A549 (cell line): ENCODE measurements at regions not wholly inside any gene's neighbourhood (a gene's known extent, or its start where the extent isn't known, plus 50 kb on each side); places are given as distances from the start of the nearest gene placed in this dataset.
A peak's percentile ranks its signal among the peaks of the same experiment; 100 is the strongest.

Experiments
- BHLHE40 ChIP-seq: IDR thresholded peaks from 2 replicates; pipeline ENCODE4 v1.6.1; 2012; ENCODE audit warnings: low read depth, low read length, inconsistent platforms
- CBX8 ChIP-seq: fragments of 200-600 bp; sonication (generic); IDR thresholded peaks from 2 replicates; pipeline ENCODE4 v1.6.1; 2016
- CEBPB ChIP-seq, 2 experiments: fragments of >200 bp in 1 of 2; sonication (Bioruptor Twin) in 1 of 2; formaldehyde crosslinking in 1 of 2; IDR thresholded peaks; 2 replicates each; pipeline ENCODE4 v1.6.1; 2012 to 2016
- E2F6 ChIP-seq: IDR thresholded peaks from 2 replicates; pipeline ENCODE4 v1.6.1; 2012; ENCODE audit warnings: low read depth, borderline replicate concordance
- EHMT2 ChIP-seq: fragments of 200-600 bp; sonication (generic); IDR thresholded peaks from 2 replicates; pipeline ENCODE4 v1.6.1; 2016; ENCODE audit warnings: antibody characterized with exemption, low read depth, mild to moderate bottlenecking, moderate library complexity
- EP300 ChIP-seq, 2 experiments: fragments of >200 bp; sonication (Bioruptor Twin); formaldehyde crosslinking; IDR thresholded peaks; 2 replicates in 1 of 2; 3 replicates in 1 of 2; pipeline ENCODE4 v1.6.1; 2016 to 2017
- ESRRA ChIP-seq: fragments of 150-350 bp; IDR thresholded peaks from 2 replicates; pipeline ENCODE4 v1.6.1; 2014; ENCODE audit warnings: mild to moderate bottlenecking, low read length, borderline replicate concordance
- FOSL2 ChIP-seq, 2 experiments: fragments of 450-650 bp in 1 of 2; fragments of >200 bp in 1 of 2; sonication (Bioruptor Twin) in 1 of 2; formaldehyde crosslinking; IDR thresholded peaks; 2 replicates each; pipeline versions ENCODE4 v1.5.0 to v1.6.1; 2016 to 2020; ENCODE audit warnings: mild to moderate bottlenecking in 1 of 2, moderate library complexity in 1 of 2
- FOXS1 ChIP-seq: fragments of 250-450 bp; sonication (Bioruptor Pico); IDR thresholded peaks from 2 replicates; pipeline ENCODE4 v1.5.0; 2020; ENCODE audit warnings: mild to moderate bottlenecking, moderate library complexity
- HEYL ChIP-seq: fragments of 250-450 bp; sonication (Bioruptor Pico); IDR thresholded peaks from 2 replicates; pipeline ENCODE4 v1.8.0; 2021; ENCODE audit warnings: mild to moderate bottlenecking, moderate library complexity
- HOXA7 ChIP-seq: fragments of 250-450 bp; sonication (Bioruptor Pico); IDR thresholded peaks from 2 replicates; pipeline ENCODE4 v1.5.0; 2020; ENCODE audit warnings: mild to moderate bottlenecking, moderate library complexity
- HOXB13 ChIP-seq: fragments of 250-450 bp; sonication (Bioruptor Pico); IDR thresholded peaks from 2 replicates; pipeline ENCODE4 v1.5.0; 2020; ENCODE audit warnings: low read depth, mild to moderate bottlenecking, moderate library complexity
- HOXB5 ChIP-seq: fragments of 250-450 bp; sonication (Bioruptor Pico); IDR thresholded peaks from 2 replicates; pipeline ENCODE4 v1.5.0; 2020; ENCODE audit warnings: mild to moderate bottlenecking, moderate library complexity
- JUN ChIP-seq, 2 experiments: fragments of >200 bp; sonication (Bioruptor Twin); formaldehyde crosslinking; IDR thresholded peaks; 2 replicates in 1 of 2; 3 replicates in 1 of 2; pipeline ENCODE4 v1.6.1; 2016 to 2017
- JUNB ChIP-seq: fragments of >200 bp; sonication (Bioruptor Twin); formaldehyde crosslinking; IDR thresholded peaks from 2 replicates; pipeline ENCODE4 v1.6.1; 2016
- KDM1A ChIP-seq: fragments of 200-600 bp; sonication (generic); IDR thresholded peaks from 2 replicates; pipeline ENCODE4 v1.6.1; 2016; ENCODE audit warnings: low read depth, mild to moderate bottlenecking
- KDM5A ChIP-seq: fragments of 200-600 bp; sonication (generic); IDR thresholded peaks from 2 replicates; pipeline ENCODE4 v1.6.1; 2016; ENCODE audit warnings: antibody characterized with exemption, mild to moderate bottlenecking
- MAFK ChIP-seq: fragments of 450-650 bp; IDR thresholded peaks from 2 replicates; pipeline ENCODE4 v1.6.1; 2014; ENCODE audit not compliant: partially characterized antibody
- MAZ ChIP-seq: fragments of 150-350 bp; IDR thresholded peaks from 2 replicates; pipeline ENCODE4 v1.6.1; 2014; ENCODE audit warnings: antibody characterized with exemption, low read depth, low read length, borderline replicate concordance
- MYC ChIP-seq: IDR thresholded peaks from 2 replicates; pipeline ENCODE4 v1.6.1; 2012; ENCODE audit warnings: mild to moderate bottlenecking, inconsistent platforms, low read length, improper control_type of control experiment, borderline replicate concordance
- NFE2L2 ChIP-seq: fragments of 150-350 bp; conservative IDR thresholded peaks from 2 replicates; pipeline ENCODE4 v1.6.1; 2014; ENCODE audit warnings: low read length
- PBX3 ChIP-seq: IDR thresholded peaks from 2 replicates; pipeline ENCODE4 v1.6.1; 2012
- PHF8 ChIP-seq: fragments of 200-600 bp; sonication (generic); IDR thresholded peaks from 2 replicates; pipeline ENCODE4 v1.6.1; 2016; ENCODE audit warnings: low read depth, mild to moderate bottlenecking, antibody characterized with exemption, moderate library complexity, borderline replicate concordance
- POLR2A ChIP-seq: IDR thresholded peaks from 2 replicates; pipeline ENCODE4 v1.6.1; 2012; ENCODE audit warnings: mild to moderate bottlenecking, low read length
- POLR2AphosphoS2 ChIP-seq: conservative IDR thresholded peaks from 2 replicates; pipeline ENCODE4 v1.6.1; 2012; ENCODE audit warnings: low read length, improper control_type of control experiment, inconsistent platforms
- RAD21 ChIP-seq, 2 experiments: fragments of >200 bp in 1 of 2; sonication (Bioruptor Twin) in 1 of 2; formaldehyde crosslinking in 1 of 2; IDR thresholded peaks in 1 of 2; conservative IDR thresholded peaks in 1 of 2; 2 replicates in 1 of 2; 3 replicates in 1 of 2; pipeline ENCODE4 v1.6.1; 2012 to 2018; ENCODE audit warnings: inconsistent platforms in 1 of 2
- RARB ChIP-seq: fragments of 250-450 bp; sonication (Bioruptor Pico); IDR thresholded peaks from 2 replicates; pipeline ENCODE4 v1.8.0; 2021; ENCODE audit warnings: mild to moderate bottlenecking, moderate library complexity
- TP53 ChIP-seq: fragments of 250-450 bp; sonication (Bioruptor Pico); IDR thresholded peaks from 2 replicates; pipeline ENCODE4 v1.5.0; 2021; ENCODE audit warnings: mild to moderate bottlenecking, moderate library complexity
- ZC3H11A ChIP-seq: fragments of 450-650 bp; IDR thresholded peaks from 2 replicates; pipeline ENCODE4 v1.6.1; 2014; ENCODE audit warnings: antibody characterized with exemption, mild to moderate bottlenecking
- ZSCAN20 ChIP-seq: fragments of 250-450 bp; sonication (Bioruptor Pico); IDR thresholded peaks from 2 replicates; pipeline ENCODE4 v1.8.0; 2022; ENCODE audit warnings: mild to moderate bottlenecking, moderate library complexity
- TF ChIP-seq, protein P1 (sequence below): fragments of 200-600 bp; sonication (generic); IDR thresholded peaks from 2 replicates; pipeline ENCODE4 v1.6.1; 2016; ENCODE audit warnings: antibody characterized with exemption, mild to moderate bottlenecking, moderate library complexity
- TF ChIP-seq, protein P2 (sequence below): fragments of >200 bp; sonication (Bioruptor Twin); formaldehyde crosslinking; IDR thresholded peaks from 2 replicates; pipeline ENCODE4 v1.6.1; 2016
- TF ChIP-seq, protein P3 (sequence below): fragments of >200 bp; sonication (Bioruptor Twin); formaldehyde crosslinking; IDR thresholded peaks from 3 replicates; pipeline ENCODE4 v1.6.1; 2016
- TF ChIP-seq, protein P4 (sequence below): fragments of 150-350 bp; IDR thresholded peaks from 2 replicates; pipeline ENCODE4 v1.6.1; 2014; ENCODE audit warnings: low read depth, mild to moderate bottlenecking, low read length
- TF ChIP-seq, protein P5 (sequence below): fragments of 450-650 bp; IDR thresholded peaks from 2 replicates; pipeline ENCODE4 v1.6.1; 2014; ENCODE audit warnings: antibody characterized with exemption

GRCh38 chr2:234257859-234258561, 207.5 kb downstream of the SPP2 start (continued):
- TF ChIP-seq, protein P1, sequence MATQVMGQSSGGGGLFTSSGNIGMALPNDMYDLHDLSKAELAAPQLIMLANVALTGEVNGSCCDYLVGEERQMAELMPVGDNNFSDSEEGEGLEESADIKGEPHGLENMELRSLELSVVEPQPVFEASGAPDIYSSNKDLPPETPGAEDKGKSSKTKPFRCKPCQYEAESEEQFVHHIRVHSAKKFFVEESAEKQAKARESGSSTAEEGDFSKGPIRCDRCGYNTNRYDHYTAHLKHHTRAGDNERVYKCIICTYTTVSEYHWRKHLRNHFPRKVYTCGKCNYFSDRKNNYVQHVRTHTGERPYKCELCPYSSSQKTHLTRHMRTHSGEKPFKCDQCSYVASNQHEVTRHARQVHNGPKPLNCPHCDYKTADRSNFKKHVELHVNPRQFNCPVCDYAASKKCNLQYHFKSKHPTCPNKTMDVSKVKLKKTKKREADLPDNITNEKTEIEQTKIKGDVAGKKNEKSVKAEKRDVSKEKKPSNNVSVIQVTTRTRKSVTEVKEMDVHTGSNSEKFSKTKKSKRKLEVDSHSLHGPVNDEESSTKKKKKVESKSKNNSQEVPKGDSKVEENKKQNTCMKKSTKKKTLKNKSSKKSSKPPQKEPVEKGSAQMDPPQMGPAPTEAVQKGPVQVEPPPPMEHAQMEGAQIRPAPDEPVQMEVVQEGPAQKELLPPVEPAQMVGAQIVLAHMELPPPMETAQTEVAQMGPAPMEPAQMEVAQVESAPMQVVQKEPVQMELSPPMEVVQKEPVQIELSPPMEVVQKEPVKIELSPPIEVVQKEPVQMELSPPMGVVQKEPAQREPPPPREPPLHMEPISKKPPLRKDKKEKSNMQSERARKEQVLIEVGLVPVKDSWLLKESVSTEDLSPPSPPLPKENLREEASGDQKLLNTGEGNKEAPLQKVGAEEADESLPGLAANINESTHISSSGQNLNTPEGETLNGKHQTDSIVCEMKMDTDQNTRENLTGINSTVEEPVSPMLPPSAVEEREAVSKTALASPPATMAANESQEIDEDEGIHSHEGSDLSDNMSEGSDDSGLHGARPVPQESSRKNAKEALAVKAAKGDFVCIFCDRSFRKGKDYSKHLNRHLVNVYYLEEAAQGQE, result no peak
- TF ChIP-seq JUN (IDR thresholded peaks at IDR 0.05), result peak; percentile 94 to 95
- TF ChIP-seq JUNB, result peak; percentile 94
- TF ChIP-seq PBX3, result peak; percentile 77
- TF ChIP-seq ESRRA, result no peak
- TF ChIP-seq, protein P2, sequence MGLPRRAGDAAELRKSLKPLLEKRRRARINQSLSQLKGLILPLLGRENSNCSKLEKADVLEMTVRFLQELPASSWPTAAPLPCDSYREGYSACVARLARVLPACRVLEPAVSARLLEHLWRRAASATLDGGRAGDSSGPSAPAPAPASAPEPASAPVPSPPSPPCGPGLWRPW, result 0 out of 2 replicates have a peak, but pooled peaks have one; percentile 17
- TF ChIP-seq KDM5A, result no peak
- TF ChIP-seq, protein P3, sequence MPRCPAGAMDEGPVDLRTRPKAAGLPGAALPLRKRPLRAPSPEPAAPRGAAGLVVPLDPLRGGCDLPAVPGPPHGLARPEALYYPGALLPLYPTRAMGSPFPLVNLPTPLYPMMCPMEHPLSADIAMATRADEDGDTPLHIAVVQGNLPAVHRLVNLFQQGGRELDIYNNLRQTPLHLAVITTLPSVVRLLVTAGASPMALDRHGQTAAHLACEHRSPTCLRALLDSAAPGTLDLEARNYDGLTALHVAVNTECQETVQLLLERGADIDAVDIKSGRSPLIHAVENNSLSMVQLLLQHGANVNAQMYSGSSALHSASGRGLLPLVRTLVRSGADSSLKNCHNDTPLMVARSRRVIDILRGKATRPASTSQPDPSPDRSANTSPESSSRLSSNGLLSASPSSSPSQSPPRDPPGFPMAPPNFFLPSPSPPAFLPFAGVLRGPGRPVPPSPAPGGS, result peak; percentile 67; the same call in 1 of the 3 replicates
- TF ChIP-seq HOXA7, result no peak
- TF ChIP-seq EP300 (IDR thresholded peaks at IDR 0.05), result peak; percentile 93 to 94
- TF ChIP-seq MAFK, result peak; percentile 68
- peak; percentile 86 to 94 for TF ChIP-seq CEBPB (IDR thresholded peaks at IDR 0.05)
- no peak for TF ChIP-seq KDM1A
- no peak for TF ChIP-seq HOXB13 (CRISPR knock-in tag)
- no peak for TF ChIP-seq HOXB5 (CRISPR knock-in tag)
- no peak for TF ChIP-seq POLR2A
- peak; percentile 60; the same call in 1 of the 2 replicates for TF ChIP-seq RARB (CRISPR knock-in tag)
- no peak for TF ChIP-seq POLR2AphosphoS2
- no peak for TF ChIP-seq CBX8
- TF ChIP-seq HEYL (CRISPR knock-in tag), result no peak
- no peak for TF ChIP-seq FOXS1 (CRISPR knock-in tag)
- no peak for TF ChIP-seq ZC3H11A
- peak; percentile 75 for TF ChIP-seq BHLHE40
- TF ChIP-seq, protein P4, sequence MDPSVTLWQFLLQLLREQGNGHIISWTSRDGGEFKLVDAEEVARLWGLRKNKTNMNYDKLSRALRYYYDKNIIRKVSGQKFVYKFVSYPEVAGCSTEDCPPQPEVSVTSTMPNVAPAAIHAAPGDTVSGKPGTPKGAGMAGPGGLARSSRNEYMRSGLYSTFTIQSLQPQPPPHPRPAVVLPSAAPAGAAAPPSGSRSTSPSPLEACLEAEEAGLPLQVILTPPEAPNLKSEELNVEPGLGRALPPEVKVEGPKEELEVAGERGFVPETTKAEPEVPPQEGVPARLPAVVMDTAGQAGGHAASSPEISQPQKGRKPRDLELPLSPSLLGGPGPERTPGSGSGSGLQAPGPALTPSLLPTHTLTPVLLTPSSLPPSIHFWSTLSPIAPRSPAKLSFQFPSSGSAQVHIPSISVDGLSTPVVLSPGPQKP, result no peak
- TF ChIP-seq PHF8, result no peak
- TF ChIP-seq TP53 (CRISPR knock-in tag), result no peak
- TF ChIP-seq E2F6, result peak; percentile 79
- TF ChIP-seq, protein P5, sequence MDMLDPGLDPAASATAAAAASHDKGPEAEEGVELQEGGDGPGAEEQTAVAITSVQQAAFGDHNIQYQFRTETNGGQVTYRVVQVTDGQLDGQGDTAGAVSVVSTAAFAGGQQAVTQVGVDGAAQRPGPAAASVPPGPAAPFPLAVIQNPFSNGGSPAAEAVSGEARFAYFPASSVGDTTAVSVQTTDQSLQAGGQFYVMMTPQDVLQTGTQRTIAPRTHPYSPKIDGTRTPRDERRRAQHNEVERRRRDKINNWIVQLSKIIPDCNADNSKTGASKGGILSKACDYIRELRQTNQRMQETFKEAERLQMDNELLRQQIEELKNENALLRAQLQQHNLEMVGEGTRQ, result peak; percentile 68
- TF ChIP-seq EHMT2, result no peak
- TF ChIP-seq NFE2L2, result no peak
- TF ChIP-seq ZSCAN20 (CRISPR knock-in tag), result no peak
- TF ChIP-seq RAD21 (conservative IDR thresholded peaks at IDR 0.05 in 1 of 2, IDR thresholded peaks at IDR 0.05 in 1 of 2), result peak; percentile 93 to 95
- peak; percentile 92 for TF ChIP-seq FOSL2 (IDR thresholded peaks at IDR 0.05)
- TF ChIP-seq FOSL2 (CRISPR knock-in tag; IDR thresholded peaks at IDR 0.05), result peak; percentile 96
- TF ChIP-seq MYC, result peak; percentile 95
- no peak for TF ChIP-seq MAZ
